NCI-H526 (cell line): ENCODE measurements at regions not wholly inside any gene's neighbourhood (a gene's known extent, or its start where the extent isn't known, plus 50 kb on each side); places are given as distances from the start of the nearest gene placed in this dataset.

Source experiments
- DNase-seq, 2 experiments: peaks; one replicate each; lab custom pipeline; 2025; lab: John Stamatoyannopoulos, UW

DNA sequence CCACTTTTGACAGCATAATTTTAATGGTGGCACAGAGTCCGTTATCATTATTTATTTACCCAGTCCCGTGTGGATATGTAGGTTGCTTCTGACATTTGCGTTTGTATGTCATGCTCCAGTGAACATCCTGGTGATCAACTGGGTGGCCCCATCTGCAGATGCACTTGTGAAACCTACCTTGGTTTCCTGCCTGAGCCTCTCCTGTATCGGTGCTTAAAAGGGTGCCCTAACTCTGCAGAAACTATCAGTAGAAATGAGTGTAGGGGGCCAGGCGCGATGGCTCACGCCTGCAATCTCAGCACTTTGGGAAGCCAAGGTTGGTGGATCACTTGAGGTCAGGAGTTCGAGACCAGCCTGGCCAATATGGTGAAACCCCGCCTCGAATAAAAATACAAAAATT lies 92.1 kb upstream of the IER5L start:
- peak in 1 of 2 experiments; percentile 22 for DNase-seq

DNA sequence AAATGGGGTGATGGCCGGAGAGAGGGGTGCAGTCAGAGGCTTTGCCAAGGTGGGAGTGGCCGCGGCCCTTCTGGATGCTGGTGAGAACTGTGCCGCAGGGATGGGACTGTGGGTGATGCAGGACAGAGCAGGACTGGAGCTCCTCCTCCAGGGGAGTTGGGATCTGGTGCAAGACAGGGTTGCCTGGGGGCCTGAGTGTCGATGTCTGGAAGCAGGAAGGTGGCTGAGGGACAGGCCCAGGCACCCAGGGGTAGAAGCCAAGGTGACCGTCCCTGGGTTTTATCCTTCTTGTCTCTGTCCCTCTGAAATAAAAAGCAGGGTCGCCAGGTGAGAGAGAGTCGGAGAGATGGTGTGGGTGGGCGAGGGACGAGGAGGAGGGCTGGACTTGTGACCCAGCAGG lies 89.1 kb upstream of the IER5L start:
- DNase-seq = no peak

GRCh38 chr9:129266536-129266935 lies 88.5 kb upstream of the IER5L start:
- no peak for DNase-seq

DNA sequence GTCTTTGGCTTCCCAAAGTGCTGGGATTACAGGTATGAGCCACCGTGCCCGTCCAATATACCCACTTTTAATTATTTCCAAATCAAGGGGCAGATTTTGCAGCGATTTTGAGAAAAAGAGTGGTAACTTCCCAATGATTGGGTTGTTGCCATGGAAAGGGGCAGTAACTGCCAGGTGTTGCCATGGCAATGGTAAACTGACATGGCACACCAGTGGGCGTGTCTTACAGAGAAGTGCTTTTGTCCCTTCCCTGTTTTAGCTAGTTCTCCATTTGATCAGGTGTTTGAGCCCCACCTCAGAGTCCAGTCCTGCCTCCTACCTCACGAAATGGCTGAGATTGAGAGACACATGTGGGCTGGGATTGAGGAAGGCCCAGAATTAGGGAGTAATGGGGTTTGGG lies 86.3 kb upstream of the IER5L start:
- no peak for DNase-seq

DNA sequence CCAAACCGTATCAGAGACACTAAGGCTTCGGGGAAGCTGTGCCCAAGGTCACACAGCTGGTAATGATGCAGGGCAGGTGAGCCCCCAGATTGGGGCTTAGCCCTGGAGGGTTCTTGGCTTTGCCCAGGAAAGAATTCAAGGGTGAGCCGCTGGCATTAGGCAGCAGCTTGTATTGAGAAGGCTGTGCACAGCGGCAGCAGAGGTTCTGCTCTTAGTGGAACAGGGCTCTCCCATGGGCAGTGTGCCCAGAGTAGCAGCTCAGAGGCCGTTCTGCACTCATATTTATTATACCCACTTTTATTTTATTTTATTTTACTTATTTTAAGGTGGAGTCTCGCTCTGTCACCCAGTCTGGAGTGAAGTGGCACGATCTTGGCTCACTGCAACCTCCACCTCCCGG lies 85.8 kb upstream of the IER5L start:
- DNase-seq = no peak

GRCh38 chr9:129262261-129262660 lies 84.2 kb upstream of the IER5L start:
- no peak for DNase-seq

- DNase-seq = no peak
Measured at GRCh38 chr9:129259375-129259774, 81.3 kb upstream of the IER5L start.

- no peak for DNase-seq
Measured at GRCh38 chr9:129258823-129259301, 80.8 kb upstream of the IER5L start.

DNA sequence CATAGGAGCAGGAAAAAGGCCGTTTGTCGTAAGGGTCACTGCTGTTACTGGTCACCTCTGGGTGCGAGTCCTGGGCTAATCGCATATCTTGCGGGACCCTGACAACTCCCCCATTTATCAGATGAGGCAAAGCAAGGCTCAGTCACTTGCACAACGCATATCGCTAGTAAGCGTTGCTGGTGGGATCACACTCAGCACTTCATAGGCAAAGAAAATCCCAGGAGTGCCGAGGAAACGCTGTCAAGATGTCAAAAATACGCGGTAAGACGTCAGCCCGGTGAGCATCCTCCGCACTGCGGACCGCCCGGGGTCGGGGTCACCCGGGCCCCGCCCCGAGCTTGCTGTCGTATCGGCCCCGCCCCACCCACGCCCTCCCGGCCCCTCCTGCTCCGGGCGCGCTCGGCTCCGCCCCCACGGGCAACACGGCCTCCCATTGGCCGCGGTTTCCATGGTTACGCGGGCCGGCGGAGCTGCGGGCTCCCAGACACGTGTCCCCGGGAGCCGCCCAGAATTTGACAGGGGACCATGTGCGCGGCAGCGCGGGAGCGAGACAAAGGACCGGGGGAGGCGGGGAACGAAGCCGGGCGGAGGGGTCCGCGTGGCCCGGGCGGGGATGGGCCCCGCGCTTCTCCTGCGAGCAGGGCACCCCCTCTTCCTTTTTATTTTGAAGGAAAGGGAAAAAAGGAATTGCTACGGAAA lies 80.2 kb upstream of the IER5L start:
- DNase-seq = peak; percentile 54 to 95

DNA sequence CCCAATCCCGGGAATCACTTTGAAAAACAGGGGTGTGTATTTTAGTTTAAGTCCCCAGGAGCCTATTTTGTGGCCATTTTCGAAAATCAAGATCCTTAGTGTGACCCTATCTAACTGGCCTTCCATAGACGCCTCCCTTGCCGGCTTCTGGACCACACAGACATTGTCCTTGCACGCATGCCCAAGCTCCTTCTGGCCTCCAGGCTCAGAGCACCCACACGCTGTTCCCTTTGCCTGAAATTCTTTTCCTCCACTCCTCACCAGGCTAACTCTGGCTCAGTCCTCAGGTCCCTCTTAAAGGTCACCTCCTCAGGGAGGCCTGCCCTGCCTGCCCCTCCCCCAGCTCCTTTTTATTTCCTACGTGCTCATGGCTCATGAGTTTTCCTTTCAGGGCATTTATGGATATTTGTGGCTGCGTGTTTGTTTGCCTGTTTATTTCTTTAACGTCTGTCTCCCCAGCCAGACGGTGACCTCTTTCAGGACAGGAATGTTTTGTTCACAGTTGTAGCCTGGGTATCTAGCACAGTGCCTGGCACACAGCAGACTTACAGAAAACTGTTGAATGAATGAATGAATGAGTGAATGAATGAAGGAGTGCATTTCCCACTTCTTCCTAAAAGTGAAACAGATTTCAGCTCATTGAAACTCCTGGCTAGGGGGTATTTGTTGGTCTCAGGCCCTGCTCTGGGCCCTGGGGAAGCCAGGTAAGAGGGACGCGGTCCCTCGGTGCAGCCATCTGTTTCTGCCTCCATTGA lies 79.1 kb upstream of the IER5L start:
- DNase-seq = no peak

- no peak for DNase-seq
Measured at GRCh38 chr9:129254566-129255287, 76.7 kb upstream of the IER5L start.

GRCh38 chr9:129253803-129254381 lies 75.8 kb upstream of the IER5L start:
- DNase-seq = no peak

DNA sequence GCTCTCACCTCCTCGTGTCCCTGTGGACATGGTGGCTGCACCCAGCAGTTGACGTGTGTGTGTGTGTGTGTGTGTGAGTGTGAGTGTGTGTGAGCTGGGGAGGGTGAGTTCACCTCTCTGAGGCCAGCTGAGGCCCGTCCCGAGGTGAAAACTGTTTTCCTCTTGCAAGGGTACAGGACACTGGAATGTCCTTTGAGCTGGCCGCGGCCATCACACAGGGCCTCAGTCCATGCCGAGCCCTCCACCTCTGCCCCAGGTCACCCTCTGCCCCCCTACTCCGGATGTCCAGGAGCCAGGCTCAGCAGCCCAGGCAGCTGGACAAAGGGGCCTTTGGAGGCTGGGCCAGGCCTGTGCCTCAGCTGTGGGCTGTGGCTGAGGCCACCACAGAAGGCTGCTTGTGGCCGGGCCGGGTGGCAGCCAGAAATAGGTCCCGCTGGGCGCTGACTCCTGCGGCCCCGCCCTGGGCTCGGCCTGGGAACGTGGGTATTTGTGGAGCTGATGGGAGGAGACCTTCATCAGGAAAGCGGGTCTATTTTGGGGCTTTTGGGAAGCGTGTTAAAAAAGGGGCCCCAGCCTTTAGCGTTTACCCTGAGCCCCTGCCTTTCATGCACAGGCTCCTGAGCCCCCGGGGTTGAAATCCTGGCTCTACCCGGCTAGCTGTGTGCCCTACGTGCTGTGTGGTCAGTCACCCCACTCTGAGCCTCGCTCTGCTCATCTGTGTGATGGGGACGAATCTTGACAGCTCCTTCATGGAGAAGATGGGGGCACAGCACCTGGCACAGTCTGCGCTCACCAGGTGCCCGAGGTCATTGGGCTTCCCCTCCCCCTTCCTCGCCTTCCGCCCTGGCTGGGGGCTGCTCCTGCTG lies 75.1 kb upstream of the IER5L start:
- DNase-seq = no peak

GRCh38 chr9:129250786-129251185 lies 72.7 kb upstream of the IER5L start:
- no peak for DNase-seq

DNA sequence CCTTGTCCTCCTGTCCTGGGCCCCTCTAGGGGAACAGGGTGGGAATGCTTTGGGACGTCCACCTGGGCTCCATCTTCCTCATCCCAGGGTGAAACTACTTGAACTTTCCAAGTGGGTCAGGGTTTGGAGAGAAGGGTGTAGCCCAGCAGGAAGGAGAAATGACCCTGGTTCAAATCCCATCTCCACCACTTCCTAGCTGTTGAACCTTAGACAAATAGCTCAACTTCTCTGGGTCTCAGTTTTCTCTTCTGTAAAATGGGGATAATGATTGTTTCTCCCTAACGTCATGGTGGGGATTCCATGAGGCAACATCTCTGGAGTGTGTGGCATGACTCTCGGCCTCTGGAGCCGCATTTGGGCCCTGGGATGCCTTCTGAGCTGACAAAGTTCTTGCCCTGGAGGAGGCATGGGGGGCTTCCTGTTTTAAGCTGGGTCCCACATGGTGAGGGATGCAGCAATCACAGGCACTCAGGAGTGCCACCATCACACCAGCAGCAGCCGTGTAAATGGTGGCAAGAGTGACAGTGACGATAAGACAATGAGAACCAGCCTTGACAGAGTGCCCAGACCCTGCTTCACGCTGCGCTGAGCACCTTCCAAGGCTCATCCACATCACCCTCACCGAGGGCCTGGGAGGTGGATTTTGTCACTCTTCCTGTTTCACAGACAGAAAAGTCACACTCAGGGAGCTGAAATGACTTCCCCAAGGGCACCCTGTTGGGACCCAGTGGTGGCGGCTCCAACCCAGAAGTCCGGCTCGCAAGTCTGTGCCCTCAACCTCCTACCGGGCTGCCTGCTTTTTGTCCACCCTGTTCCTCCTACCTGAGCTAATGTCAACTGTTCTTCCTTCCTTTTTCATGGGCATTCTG lies 69.5 kb upstream of the IER5L start:
- no peak for DNase-seq

- no peak for DNase-seq
Measured at GRCh38 chr9:129245276-129245675, 67.2 kb upstream of the IER5L start.

DNA sequence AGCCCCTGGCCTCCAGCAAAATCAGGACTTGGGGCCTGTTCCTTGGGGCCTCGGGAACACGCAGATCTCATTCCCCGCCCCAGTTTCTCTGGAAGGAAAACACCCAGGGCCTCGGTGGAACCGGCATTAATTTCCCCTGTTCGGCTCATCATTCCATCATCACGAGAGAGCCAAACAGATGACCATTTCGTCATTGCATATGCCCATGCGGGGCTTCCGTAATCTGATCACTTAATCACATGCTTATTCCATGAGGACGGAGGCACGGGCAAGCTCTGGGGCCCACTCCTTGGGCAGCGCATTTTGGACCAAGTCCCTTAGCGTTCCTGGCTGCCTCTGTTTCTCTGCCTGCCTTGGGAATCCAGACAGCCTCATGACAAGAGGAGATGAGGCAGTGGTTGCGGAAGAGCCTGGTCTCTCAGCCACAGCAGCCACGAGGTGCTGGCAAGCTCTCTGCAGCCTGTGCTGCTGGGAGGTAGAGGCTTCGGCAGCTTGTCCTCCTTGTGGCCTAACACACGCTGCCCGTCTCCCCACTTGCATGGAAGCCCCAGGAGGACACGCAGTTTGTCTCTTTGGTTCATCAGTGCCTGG lies 65.0 kb upstream of the IER5L start:
- no peak for DNase-seq

- DNase-seq = no peak
Measured at GRCh38 chr9:129242191-129242941, 64.3 kb upstream of the IER5L start.

DNA sequence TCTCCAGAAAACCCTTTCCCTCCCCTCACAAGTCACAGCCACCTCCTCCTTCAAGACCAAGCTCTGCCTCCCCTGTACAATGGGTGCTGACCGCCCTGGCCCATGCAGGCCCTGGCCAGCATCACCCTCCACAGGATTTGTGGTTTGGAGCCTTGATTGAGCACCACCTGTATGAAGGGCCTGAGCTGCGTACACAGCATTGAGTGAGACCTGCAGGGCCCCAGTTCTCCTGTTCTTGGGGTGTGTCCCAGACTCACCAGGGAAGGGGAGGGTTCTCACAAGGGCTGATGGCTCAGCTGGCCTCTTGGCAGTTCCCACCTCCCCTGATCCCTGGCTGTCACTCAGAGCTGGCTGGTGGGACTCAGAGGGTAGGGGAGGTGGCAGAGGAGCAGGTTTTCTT lies 63.7 kb upstream of the IER5L start:
- DNase-seq = no peak
